Ishikawa (cell line): ENCODE measurements at regions not wholly inside any gene's neighbourhood (a gene's known extent, or its start where the extent isn't known, plus 50 kb on each side); places are given as distances from the start of the nearest gene placed in this dataset.

Source experiments
- CEBPB ChIP-seq: IDR thresholded peaks from 2 replicates; pipeline ENCODE4 v1.6.1; 2012
- CREB1 ChIP-seq: IDR thresholded peaks from 2 replicates; pipeline ENCODE4 v1.6.1; 2012; ENCODE audit warnings: low read depth
- EGR1 ChIP-seq: IDR thresholded peaks from 2 replicates; pipeline ENCODE4 v1.6.1; 2012
- EP300 ChIP-seq: IDR thresholded peaks from 2 replicates; pipeline ENCODE4 v1.6.1; 2012; ENCODE audit warnings: borderline replicate concordance
- FOXM1 ChIP-seq: IDR thresholded peaks from 2 replicates; pipeline ENCODE4 v1.6.1; 2012; ENCODE audit warnings: low read depth, borderline replicate concordance
- MAX ChIP-seq: IDR thresholded peaks from 2 replicates; pipeline ENCODE4 v1.6.1; 2012
- NFIC ChIP-seq: IDR thresholded peaks from 2 replicates; pipeline ENCODE4 v1.6.1; 2012
- RAD21 ChIP-seq: IDR thresholded peaks from 2 replicates; pipeline ENCODE4 v1.6.1; 2012; ENCODE audit warnings: low read depth
- REST ChIP-seq: IDR thresholded peaks from 2 replicates; pipeline ENCODE4 v1.6.1; 2012; ENCODE audit warnings: low read depth, mild to moderate bottlenecking
- TAF1 ChIP-seq: IDR thresholded peaks from 2 replicates; pipeline ENCODE4 v1.6.1; 2012; ENCODE audit warnings: low read depth, mild to moderate bottlenecking
- TCF12 ChIP-seq: IDR thresholded peaks from 2 replicates; pipeline ENCODE4 v1.6.1; 2012; ENCODE audit warnings: low read depth
- TEAD4 ChIP-seq: IDR thresholded peaks from 2 replicates; pipeline ENCODE4 v1.6.1; 2012
- USF1 ChIP-seq: IDR thresholded peaks from 2 replicates; pipeline ENCODE4 v1.6.1; 2012
- YY1 ChIP-seq: IDR thresholded peaks from 2 replicates; pipeline ENCODE4 v1.6.1; 2012; ENCODE audit warnings: low read depth
- ZBTB7A ChIP-seq: IDR thresholded peaks from 2 replicates; pipeline ENCODE4 v1.6.1; 2012; ENCODE audit warnings: low read depth

- TF ChIP-seq TAF1 (no peak), EP300 (no peak), CREB1 (no peak), ZBTB7A (no peak), TCF12 (no peak), RAD21 (no peak), USF1 (no peak), MAX (no peak), EGR1 (no peak), FOXM1 (no peak)
Observed at GRCh38 chr11:49442669-49443068, 234.3 kb upstream of the FOLH1 start.

- TF ChIP-seq TEAD4 (no peak), TAF1 (no peak), USF1 (no peak), REST (no peak), CEBPB (no peak), TCF12 (no peak), MAX (no peak), ZBTB7A (no peak), CREB1 (no peak), EP300 (no peak), RAD21 (no peak), FOXM1 (no peak), NFIC (no peak), EGR1 (no peak), YY1 (no peak)
Observed at GRCh38 chr11:49432242-49432848, 223.9 kb upstream of the FOLH1 start.

- TF ChIP-seq TCF12, result no peak
- TF ChIP-seq TEAD4, result no peak
- no peak for TF ChIP-seq MAX
- TF ChIP-seq ZBTB7A, result no peak
- TF ChIP-seq REST, result no peak
- TF ChIP-seq CEBPB, result no peak
- TF ChIP-seq EP300, result no peak
- no peak for TF ChIP-seq RAD21
- TF ChIP-seq EGR1, result no peak
- no peak for TF ChIP-seq FOXM1
- TF ChIP-seq TAF1, result no peak
- no peak for TF ChIP-seq CREB1
- no peak for TF ChIP-seq NFIC
- TF ChIP-seq YY1, result no peak
- TF ChIP-seq USF1, result no peak
Observed at GRCh38 chr11:49424136-49424535, 215.7 kb upstream of the FOLH1 start.

GRCh38 chr11:49405743-49406142, 197.3 kb upstream of the FOLH1 start:
- TF ChIP-seq CREB1, result no peak
- TF ChIP-seq EP300, result no peak
- no peak for TF ChIP-seq EGR1
- no peak for TF ChIP-seq TEAD4
- no peak for TF ChIP-seq USF1
- no peak for TF ChIP-seq TAF1
- TF ChIP-seq YY1, result no peak
- no peak for TF ChIP-seq FOXM1
- no peak for TF ChIP-seq NFIC
- no peak for TF ChIP-seq CEBPB
